ENCODE measurements at regions not wholly inside any gene's neighbourhood (a gene's known extent, or its start where the extent isn't known, plus 50 kb on each side); places are given as distances from the start of the nearest gene placed in this dataset.

- H3K4me1 ChIP-seq (ENCODE audit: insufficient read depth, low read length, severe bottlenecking), result no peaks in the 10 kb centered on the region
These were observed 164.1 kb downstream of the PAX3 start for GRCh38 chr2:222134654-222135053.

GRCh38 chr2:222133897-222134296 is 164.9 kb downstream of the PAX3 start:
- Histone ChIP-seq H2AFZ (ENCODE audit: low read length) (no peak overlapping the region), H3K9me3 (ENCODE audit: low read length) (no peaks in the 10 kb centered on the region), H3K27ac (ENCODE audit: low read depth, low read length, poor library complexity, severe bottlenecking) (no peak overlapping the region), H3K9me2 (ENCODE audit: low read depth, low read length) (no peaks in the 10 kb centered on the region), H3K79me2 (ENCODE audit: insufficient read depth, low read length) (no peaks in the 10 kb centered on the region), H3K4me3 (ENCODE audit: low read depth, low read length, poor library complexity, severe bottlenecking) (no peak overlapping the region), H3K27me3 (ENCODE audit: insufficient read depth, low read length) (no peaks in the 10 kb centered on the region), H3F3A (ENCODE audit: insufficient read depth, low read length) (no peaks in the 10 kb centered on the region), H3K4me2 (ENCODE audit: low read length) (no peak overlapping the region), H4K20me1 (ENCODE audit: insufficient read depth, low read length) (no peaks in the 10 kb centered on the region), H3K9ac (ENCODE audit: low read length) (no peak overlapping the region), H3K36me3 (ENCODE audit: insufficient read depth, low read length) (no peaks in the 10 kb centered on the region), H3K4me1 (ENCODE audit: insufficient read depth, low read length, severe bottlenecking) (no peaks in the 10 kb centered on the region)
- TF ChIP-seq CTCF (IDR thresholded peaks at IDR 0.05; ENCODE audit: low read length) (no peak), EZH2 (IDR thresholded peaks at IDR 0.05; ENCODE audit: borderline replicate concordance, low read length) (no peak)

More at GRCh38 chr2:222134654-222135053, 164.1 kb downstream of the PAX3 start:
- Histone ChIP-seq H2AFZ (ENCODE audit: low read length) (no peak overlapping the region), H3K9me2 (ENCODE audit: low read depth, low read length) (no peaks in the 10 kb centered on the region), H3F3A (ENCODE audit: insufficient read depth, low read length) (no peaks in the 10 kb centered on the region), H3K9ac (ENCODE audit: low read length) (no peak overlapping the region), H3K27ac (ENCODE audit: low read depth, low read length, poor library complexity, severe bottlenecking) (no peak overlapping the region), H3K9me3 (ENCODE audit: low read length) (no peaks in the 10 kb centered on the region), H4K20me1 (ENCODE audit: insufficient read depth, low read length) (no peaks in the 10 kb centered on the region), H3K4me3 (ENCODE audit: low read depth, low read length, poor library complexity, severe bottlenecking) (no peak overlapping the region), H3K79me2 (ENCODE audit: insufficient read depth, low read length) (no peaks in the 10 kb centered on the region), H3K4me2 (ENCODE audit: low read length) (no peak overlapping the region), H3K27me3 (ENCODE audit: insufficient read depth, low read length) (no peaks in the 10 kb centered on the region), H3K36me3 (ENCODE audit: insufficient read depth, low read length) (no peaks in the 10 kb centered on the region)
- TF ChIP-seq CTCF (IDR thresholded peaks at IDR 0.05; ENCODE audit: low read length) (no peak), EZH2 (IDR thresholded peaks at IDR 0.05; ENCODE audit: borderline replicate concordance, low read length) (no peak)

GRCh38 chr2:222130855-222131254 is 167.9 kb downstream of the PAX3 start:
- Histone ChIP-seq H3K27ac (ENCODE audit: low read depth, low read length, poor library complexity, severe bottlenecking) (no peak overlapping the region), H3K27me3 (ENCODE audit: insufficient read depth, low read length) (no peaks in the 10 kb centered on the region), H2AFZ (ENCODE audit: low read length) (no peak overlapping the region), H3K4me1 (ENCODE audit: insufficient read depth, low read length, severe bottlenecking) (no peaks in the 10 kb centered on the region), H4K20me1 (ENCODE audit: insufficient read depth, low read length) (no peaks in the 10 kb centered on the region), H3K4me2 (ENCODE audit: low read length) (no peak overlapping the region), H3K36me3 (ENCODE audit: insufficient read depth, low read length) (no peaks in the 10 kb centered on the region), H3K9ac (ENCODE audit: low read length) (no peak overlapping the region), H3K9me2 (ENCODE audit: low read depth, low read length) (no peaks in the 10 kb centered on the region), H3F3A (ENCODE audit: insufficient read depth, low read length) (no peaks in the 10 kb centered on the region), H3K9me3 (ENCODE audit: low read length) (no peaks in the 10 kb centered on the region), H3K4me3 (ENCODE audit: low read depth, low read length, poor library complexity, severe bottlenecking) (no peak overlapping the region), H3K79me2 (ENCODE audit: insufficient read depth, low read length) (no peaks in the 10 kb centered on the region)
- TF ChIP-seq EZH2 (IDR thresholded peaks at IDR 0.05; ENCODE audit: borderline replicate concordance, low read length), result no peak
- no peak for TF ChIP-seq CTCF (IDR thresholded peaks at IDR 0.05; ENCODE audit: low read length)
